Choroid plexus epithelial cell (primary cell): ENCODE measurements at regions not wholly inside any gene's neighbourhood (a gene's known extent, or its start where the extent isn't known, plus 50 kb on each side); places are given as distances from the start of the nearest gene placed in this dataset.

Experiments
- DNase-seq: peaks from one replicate; pipeline ENCODE4 v3.0.0-alpha.2; 2010; ENCODE audit warnings: low read depth
- H3K4me3 ChIP-seq: 2 replicates; pipeline ENCODE4 v1.5.1; 2011; ENCODE audit warnings: low read depth, mild to moderate bottlenecking, control low read depth, low read length, moderate library complexity
- CTCF ChIP-seq: conservative IDR thresholded peaks from 2 replicates; pipeline ENCODE4 v1.5.1; 2011; ENCODE audit warnings: low read depth, mild to moderate bottlenecking, control low read depth, inconsistent platforms, low read length, moderate library complexity

- TF ChIP-seq CTCF = no peak
- no peak for DNase-seq
- H3K4me3 ChIP-seq = no peak overlapping the region
Measured at GRCh38 chr10:128892005-128892404, 575.0 kb upstream of the MGMT start.

- TF ChIP-seq CTCF = no peak
- DNase-seq = no peak
- H3K4me3 ChIP-seq = no peak overlapping the region
Measured at GRCh38 chr10:128894641-128895040, 572.4 kb upstream of the MGMT start.

GRCh38 chr10:128895473-128895872, 571.6 kb upstream of the MGMT start:
- H3K4me3 ChIP-seq = no peak overlapping the region
- no peak for TF ChIP-seq CTCF
- DNase-seq = no peak

- no peak for TF ChIP-seq CTCF
- H3K4me3 ChIP-seq = no peak overlapping the region
- no peak for DNase-seq
Measured at GRCh38 chr10:128896116-128896795, 570.8 kb upstream of the MGMT start.

- no peak overlapping the region for H3K4me3 ChIP-seq
- DNase-seq = no peak
- no peak for TF ChIP-seq CTCF
Measured at GRCh38 chr10:128896963-128897362, 570.1 kb upstream of the MGMT start.

GRCh38 chr10:128897401-128898129, 569.5 kb upstream of the MGMT start:
- no peak for DNase-seq
- TF ChIP-seq CTCF = no peak
- no peak overlapping the region for H3K4me3 ChIP-seq
